ENCODE measurements at regions not wholly inside any gene's neighbourhood (a gene's known extent, or its start where the extent isn't known, plus 50 kb on each side); places are given as distances from the start of the nearest gene placed in this dataset.

DNA sequence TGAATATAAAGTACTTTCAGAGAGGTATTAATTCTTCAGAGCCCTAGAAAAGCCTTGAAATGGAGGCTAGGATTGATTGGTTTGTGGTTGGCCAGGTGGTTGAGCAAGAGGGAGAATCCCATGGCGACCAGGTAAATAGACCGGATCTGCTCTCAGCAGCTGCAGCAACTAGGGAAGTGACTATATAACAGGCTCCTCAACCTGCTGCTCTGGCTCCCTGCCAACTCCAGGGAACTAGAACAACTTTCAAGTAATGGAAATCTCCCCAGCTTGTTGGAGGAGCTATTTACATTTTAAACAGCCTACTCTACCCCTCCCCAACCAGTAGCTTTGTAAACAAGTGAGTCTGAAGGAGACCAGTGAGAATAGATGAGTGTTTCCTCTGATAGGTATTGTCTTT, 121.8 kb upstream of the CADM2 start:
- Mint-ChIP-seq H3K27me3 (ENCODE audit: insufficient read depth) (no peaks in the 10 kb centered on the region), H3K27ac (peak overlapping the region; percentile 86), H3K4me1 (peaks cover 8% of the 10 kb centered on the region), H3K9me3 (peaks cover 13% of the 10 kb centered on the region), H3K36me3 (ENCODE audit: low read depth) (no peaks in the 10 kb centered on the region), H3K4me3 (no peak overlapping the region)
- 37% methylated on average over 2 of the region's 2 CpGs; no CpG with 5 or more reads in 1 of the 2 experiments for WGBS, 2 experiments (ENCODE audit: insufficient coverage in 1 of 2, insufficient read length in 1 of 2)
- Histone ChIP-seq H3K27me3 (ENCODE audit: control insufficient read depth, insufficient read depth, low read length, poor library complexity, severe bottlenecking) (no peaks in the 10 kb centered on the region), H3K27ac (ENCODE audit: low read depth, low read length) (no peak overlapping the region), H3K4me1 (ENCODE audit: control insufficient read depth, insufficient read depth, low read length) (no peaks in the 10 kb centered on the region), H3K9ac (ENCODE audit: extremely low read depth, low read length, poor library complexity, severe bottlenecking) (no peak overlapping the region), H3K4me3 (ENCODE audit: low read length) (no peak overlapping the region), H3K9me3 (ENCODE audit: control insufficient read depth, low read length) (peaks cover 8% of the 10 kb centered on the region), H3K36me3 (ENCODE audit: control insufficient read depth, insufficient read depth, low read length) (no peaks in the 10 kb centered on the region)
- TF ChIP-seq, protein P1, sequence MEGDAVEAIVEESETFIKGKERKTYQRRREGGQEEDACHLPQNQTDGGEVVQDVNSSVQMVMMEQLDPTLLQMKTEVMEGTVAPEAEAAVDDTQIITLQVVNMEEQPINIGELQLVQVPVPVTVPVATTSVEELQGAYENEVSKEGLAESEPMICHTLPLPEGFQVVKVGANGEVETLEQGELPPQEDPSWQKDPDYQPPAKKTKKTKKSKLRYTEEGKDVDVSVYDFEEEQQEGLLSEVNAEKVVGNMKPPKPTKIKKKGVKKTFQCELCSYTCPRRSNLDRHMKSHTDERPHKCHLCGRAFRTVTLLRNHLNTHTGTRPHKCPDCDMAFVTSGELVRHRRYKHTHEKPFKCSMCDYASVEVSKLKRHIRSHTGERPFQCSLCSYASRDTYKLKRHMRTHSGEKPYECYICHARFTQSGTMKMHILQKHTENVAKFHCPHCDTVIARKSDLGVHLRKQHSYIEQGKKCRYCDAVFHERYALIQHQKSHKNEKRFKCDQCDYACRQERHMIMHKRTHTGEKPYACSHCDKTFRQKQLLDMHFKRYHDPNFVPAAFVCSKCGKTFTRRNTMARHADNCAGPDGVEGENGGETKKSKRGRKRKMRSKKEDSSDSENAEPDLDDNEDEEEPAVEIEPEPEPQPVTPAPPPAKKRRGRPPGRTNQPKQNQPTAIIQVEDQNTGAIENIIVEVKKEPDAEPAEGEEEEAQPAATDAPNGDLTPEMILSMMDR (conservative IDR thresholded peaks at IDR 0.05), result no peak
- DNase-seq, result peak; percentile 85

DNA sequence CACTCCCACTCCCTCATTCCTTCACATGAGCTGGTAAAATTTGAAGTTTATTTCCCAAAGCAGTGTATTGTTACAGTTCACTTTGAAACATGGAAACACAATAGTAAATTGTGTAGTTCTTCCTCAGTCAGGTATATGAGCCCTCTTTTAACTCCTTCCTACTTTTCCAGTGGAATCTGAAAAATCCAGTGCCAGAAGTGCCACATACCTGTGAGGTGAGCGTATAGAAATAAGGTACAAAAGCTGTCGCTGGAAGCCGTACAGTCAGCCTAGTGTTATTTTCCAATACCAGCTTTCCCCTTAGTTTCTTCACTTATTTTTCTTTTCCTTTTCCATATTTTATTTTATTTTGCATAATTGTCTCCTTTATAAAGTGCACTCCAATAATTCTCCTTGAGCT, 81.7 kb upstream of the CADM2 start:
- TF ChIP-seq, protein P1 (conservative IDR thresholded peaks at IDR 0.05), result no peak
- Histone ChIP-seq H3K27ac (ENCODE audit: low read depth, low read length) (no peak overlapping the region), H3K27me3 (ENCODE audit: control insufficient read depth, insufficient read depth, low read length, poor library complexity, severe bottlenecking) (no peaks in the 10 kb centered on the region), H3K4me3 (ENCODE audit: low read length) (no peak overlapping the region), H3K9me3 (ENCODE audit: control insufficient read depth, low read length) (no peaks in the 10 kb centered on the region), H3K4me1 (ENCODE audit: control insufficient read depth, insufficient read depth, low read length) (no peaks in the 10 kb centered on the region), H3K9ac (ENCODE audit: extremely low read depth, low read length, poor library complexity, severe bottlenecking) (no peak overlapping the region), H3K36me3 (ENCODE audit: control insufficient read depth, insufficient read depth, low read length) (no peaks in the 10 kb centered on the region)
- Mint-ChIP-seq H3K27me3 (ENCODE audit: insufficient read depth) (no peaks in the 10 kb centered on the region), H3K4me1 (no peaks in the 10 kb centered on the region), H3K9me3 (no peaks in the 10 kb centered on the region), H3K4me3 (no peak overlapping the region), H3K36me3 (ENCODE audit: low read depth) (no peaks in the 10 kb centered on the region), H3K27ac (no peak overlapping the region)
- 82 to 92% methylated on average over 3 of the region's 3 CpGs for WGBS, 2 experiments (ENCODE audit: insufficient coverage in 1 of 2, insufficient read length in 1 of 2)
- DNase-seq, result no peak

GRCh38 chr3:84881288-84881687, 77.5 kb upstream of the CADM2 start:
- no peaks in the 10 kb centered on the region for H3K27me3 Mint-ChIP-seq (ENCODE audit: insufficient read depth)
- H3K4me3 ChIP-seq (ENCODE audit: low read length), result no peak overlapping the region
- no peaks in the 10 kb centered on the region for H3K27me3 ChIP-seq (ENCODE audit: control insufficient read depth, insufficient read depth, low read length, poor library complexity, severe bottlenecking)
- H3K9me3 ChIP-seq (ENCODE audit: control insufficient read depth, low read length), result no peaks in the 10 kb centered on the region
- no peaks in the 10 kb centered on the region for H3K9me3 Mint-ChIP-seq
- H3K27ac Mint-ChIP-seq, result no peak overlapping the region
- H3K36me3 ChIP-seq (ENCODE audit: control insufficient read depth, insufficient read depth, low read length), result no peaks in the 10 kb centered on the region
- no peaks in the 10 kb centered on the region for H3K4me1 ChIP-seq (ENCODE audit: control insufficient read depth, insufficient read depth, low read length)
- H3K27ac ChIP-seq (ENCODE audit: low read depth, low read length), result no peak overlapping the region
- 87 to 88% methylated on average over 2 of the region's 2 CpGs for WGBS, 2 experiments (ENCODE audit: insufficient coverage in 1 of 2, insufficient read length in 1 of 2)
- TF ChIP-seq, protein P1 (conservative IDR thresholded peaks at IDR 0.05), result no peak
- no peak for DNase-seq
- no peaks in the 10 kb centered on the region for H3K4me1 Mint-ChIP-seq
- no peak overlapping the region for H3K4me3 Mint-ChIP-seq
- no peak overlapping the region for H3K9ac ChIP-seq (ENCODE audit: extremely low read depth, low read length, poor library complexity, severe bottlenecking)
- H3K36me3 Mint-ChIP-seq (ENCODE audit: low read depth), result no peaks in the 10 kb centered on the region

All from endodermal cell (in vitro differentiated cells).